Adrenal gland (tissue), 9 donors: ENCODE measurements at regions not wholly inside any gene's neighbourhood (a gene's known extent, or its start where the extent isn't known, plus 50 kb on each side); places are given as distances from the start of the nearest gene placed in this dataset.
"Not testable (repeated sequence)": the region's sequence is repeated elsewhere in the genome, so short reads cannot be mapped to it uniquely, and the experiment has no call there.

ENCODE experiments used
- DNase-seq, 7 donors: peaks; one replicate each; pipeline ENCODE4 v3.0.0-alpha.2; 2019 to 2020
- H3K27ac ChIP-seq, 5 donors: fragments of 200-600 bp; sonication (generic) in 4 of 5; 1 replicate in 3 of 5; 2 replicates in 2 of 5; pipeline versions ENCODE4 v1.5.1 to v1.8.0; 2016 to 2020; ENCODE audit warnings: mild to moderate bottlenecking in 1 of 5
- H3K27me3 ChIP-seq: fragments of 200-600 bp; 2 replicates; pipeline ENCODE4 v1.8.0; 2021
- H3K36me3 ChIP-seq, 2 donors: fragments of 200-600 bp; replicated peaks in 1 of 2; 1 replicate in 1 of 2; 2 replicates in 1 of 2; pipeline versions ENCODE4 v1.5.1 to v1.8.0; 2018 to 2022
- H3K4me1 ChIP-seq, 2 donors: fragments of 200-600 bp; replicated peaks in 1 of 2; 1 replicate in 1 of 2; 2 replicates in 1 of 2; pipeline versions ENCODE4 v1.5.1 to v1.8.0; 2018 to 2021
- H3K4me3 ChIP-seq, 4 donors: fragments of 200-600 bp; sonication (generic) in 3 of 4; one replicate each; pipeline ENCODE4 v1.5.1; 2016 to 2018
- H3K9me3 ChIP-seq, 3 donors: fragments of 200-600 bp; sonication (generic) in 1 of 3; replicated peaks in 1 of 3; 1 replicate in 2 of 3; 2 replicates in 1 of 3; pipeline versions ENCODE4 v1.5.1 to v1.8.0; 2016 to 2021
- CTCF ChIP-seq, 6 experiments: fragments of 450-650 bp in 4 of 6; fragments of 200-600 bp in 2 of 6; sonication (generic) in 1 of 6; IDR thresholded peaks; 1 replicate in 5 of 6; 2 replicates in 1 of 6; pipeline versions ENCODE4 v1.5.1 to v1.8.0; 2016 to 2021; ENCODE audit warnings: antibody characterized with exemption in 6 of 6, mild to moderate bottlenecking in 2 of 6, moderate library complexity in 1 of 6
- POLR2A ChIP-seq, 2 donors: fragments of 450-650 bp; IDR thresholded peaks; one replicate each; pipeline ENCODE4 v1.6.1; 2017; ENCODE audit warnings: antibody characterized with exemption in 2 of 2, mild to moderate bottlenecking in 2 of 2, moderate library complexity in 1 of 2
- WGBS, 4 donors: extraction: QIAGEN DNeasy Blood & Tissue Kit in 2 of 4; methylation state at CpG; one replicate each; pipeline versions ENCODE4 v1.1.5 to v1.1.7; 2013 to 2017; 5-methylcytosine and 5-hydroxymethylcytosine counted together
- intact Hi-C, 2 donors: fragments of 100-400 bp; cut with DNase I; formaldehyde crosslinking; loops; one replicate each; pipeline versions ENCODE4 v1.14.1 to v1.15.0; 2022 to 2023
- donor health status: healthy with polysubstance abuse.
- donor health status: Bipolar disorder and iron deficiency.
- donor health status: DM: yes; HTN: yes; CAD: no.
- donor health status: DM: no; HTN: no; CAD: no.
- donor health status: DM: no; HTN: no; CAD: no.

- no peaks in the 10 kb centered on the region for H3K36me3 ChIP-seq
- DNase-seq, result no peak
- H3K4me1 ChIP-seq, result no peaks in the 10 kb centered on the region
- H3K27me3 ChIP-seq, result no peaks in the 10 kb centered on the region
- WGBS, 4 donors, result 52 to 73% (median 58%) methylated on average over 4 of the region's 4 CpGs
- intact Hi-C loops, result no loop called here
- TF ChIP-seq CTCF (IDR thresholded peaks at IDR 0.05), result no peak
- no peak for TF ChIP-seq POLR2A (IDR thresholded peaks at IDR 0.05)
- H3K9me3 ChIP-seq, result no peaks in the 10 kb centered on the region
- no peak overlapping the region for H3K4me3 ChIP-seq
- H3K27ac ChIP-seq, result no peak overlapping the region
These were observed 203.5 kb downstream of the FCRL5 start for GRCh38 chr1:157348538-157349480.

GRCh38 chr1:157347506-157347905, 204.8 kb downstream of the FCRL5 start:
- no peaks in the 10 kb centered on the region for H3K9me3 ChIP-seq
- TF ChIP-seq POLR2A (IDR thresholded peaks at IDR 0.05) (no peak), CTCF (IDR thresholded peaks at IDR 0.05) (no peak)
- H3K4me3 ChIP-seq, result no peak overlapping the region
- H3K4me1 ChIP-seq, result no peaks in the 10 kb centered on the region
- intact Hi-C loops, result no loop called here
- H3K36me3 ChIP-seq, result no peaks in the 10 kb centered on the region
- H3K27me3 ChIP-seq, result no peaks in the 10 kb centered on the region
- DNase-seq, result no peak
- H3K27ac ChIP-seq, result no peak overlapping the region
- WGBS, 4 donors, result 62 to 67% methylated on average over 1 of the region's 1 CpG; no CpG with 5 or more reads in 2 of the 4 donors

GRCh38 chr1:157337785-157338184, 199.6 kb upstream of the ETV3 start:
- H3K4me3 ChIP-seq, DNase-seq, H3K27ac ChIP-seq, H3K36me3 ChIP-seq, intact Hi-C loops, H3K9me3 ChIP-seq, H3K4me1 ChIP-seq, H3K27me3 ChIP-seq: not testable (repeated sequence)
- WGBS, 4 donors, result 58 to 64% (median 60%) methylated on average over 1 of the region's 1 CpG

DNA sequence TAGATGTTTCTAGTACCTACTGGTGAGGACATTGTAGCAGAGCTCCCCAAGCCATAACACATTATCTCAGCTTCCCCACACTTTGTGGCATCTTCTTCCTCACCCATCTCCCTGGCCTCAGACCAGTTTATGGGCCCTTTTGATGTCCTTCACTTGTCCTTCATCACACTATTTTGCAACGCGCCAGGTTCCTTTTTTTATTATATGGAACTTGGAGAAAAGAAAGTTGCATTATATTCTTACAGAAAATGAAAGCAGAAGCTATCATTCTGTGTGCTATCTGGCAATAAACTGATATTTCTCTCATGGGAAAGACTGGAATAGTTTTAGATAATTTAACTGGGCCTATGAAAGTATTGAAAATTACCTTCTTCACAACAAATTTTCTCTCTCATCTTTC, 196.9 kb upstream of the ETV3 start:
- intact Hi-C loops, result no loop called here
- Histone ChIP-seq H3K27ac (no peak overlapping the region), H3K4me3 (no peak overlapping the region), H3K9me3 (no peaks in the 10 kb centered on the region), H3K36me3 (no peaks in the 10 kb centered on the region), H3K27me3 (no peaks in the 10 kb centered on the region), H3K4me1 (no peaks in the 10 kb centered on the region)
- 56 to 62% (median 60%) methylated on average over 2 of the region's 2 CpGs for WGBS, 4 donors
- TF ChIP-seq POLR2A (IDR thresholded peaks at IDR 0.05), result no peak
- TF ChIP-seq CTCF (IDR thresholded peaks at IDR 0.05), result no peak
- no peak for DNase-seq

GRCh38 chr1:157334041-157334440, 195.8 kb upstream of the ETV3 start:
- DNase-seq, result no peak
- Histone ChIP-seq H3K27ac (no peak overlapping the region), H3K36me3 (no peaks in the 10 kb centered on the region), H3K9me3 (no peaks in the 10 kb centered on the region), H3K27me3 (no peaks in the 10 kb centered on the region), H3K4me3 (no peak overlapping the region), H3K4me1 (no peaks in the 10 kb centered on the region)
- intact Hi-C loops, result no loop called here
- TF ChIP-seq CTCF (IDR thresholded peaks at IDR 0.05) (no peak), POLR2A (IDR thresholded peaks at IDR 0.05) (no peak)
- 30 to 43% (median 37%) methylated on average over 2 of the region's 2 CpGs for WGBS, 4 donors

- H3K27me3 ChIP-seq, intact Hi-C loops, H3K36me3 ChIP-seq, H3K4me3 ChIP-seq, H3K4me1 ChIP-seq, H3K9me3 ChIP-seq, DNase-seq, H3K27ac ChIP-seq: not testable (repeated sequence)
These were observed 192.0 kb upstream of the ETV3 start for GRCh38 chr1:157330177-157330576.

- intact Hi-C loops, result not testable (repeated sequence)
These were observed 189.9 kb upstream of the ETV3 start for GRCh38 chr1:157328120-157328519.

More at GRCh38 chr1:157328120-157328519, 189.9 kb upstream of the ETV3 start:
- H3K36me3 ChIP-seq, H3K27ac ChIP-seq, DNase-seq, H3K9me3 ChIP-seq, H3K27me3 ChIP-seq, H3K4me3 ChIP-seq, H3K4me1 ChIP-seq: not testable (repeated sequence)
